ENCODE measurements at regions not wholly inside any gene's neighbourhood (a gene's known extent, or its start where the extent isn't known, plus 50 kb on each side); places are given as distances from the start of the nearest gene placed in this dataset.

- TF ChIP-seq EZH2phosphoT487 (IDR thresholded peaks at IDR 0.05; ENCODE audit: low read depth) (no peak), CTCF (IDR thresholded peaks at IDR 0.05; ENCODE audit: low read depth, low read length) (no peak)
Observed at GRCh38 chr1:106678279-106679050, 378.0 kb upstream of the PRMT6 start.

Measured in OCI-LY3 (cell line).